DLD1 (cell line): ENCODE measurements at regions not wholly inside any gene's neighbourhood (a gene's known extent, or its start where the extent isn't known, plus 50 kb on each side); places are given as distances from the start of the nearest gene placed in this dataset.

Source experiments
- in situ Hi-C: cut with HindIII; loops from 2 replicates; pipeline ENCODE4 v1.10.0; 2017; ENCODE audit warnings: low sequenced_read_pairs

- in situ Hi-C loops: no loop called here
These were observed 63.7 kb upstream of the TPRG1 start for GRCh38 chr3:189108067-189108466.

- in situ Hi-C loops: no loop called here
These were observed 63.0 kb upstream of the TPRG1 start for GRCh38 chr3:189108735-189109134.

GRCh38 chr3:189109145-189109544, 62.6 kb upstream of the TPRG1 start:
- in situ Hi-C loops: no loop called here

- in situ Hi-C loops: no loop called here
These were observed 54.7 kb upstream of the TPRG1 start for GRCh38 chr3:189117087-189117486.

GRCh38 chr3:189118896-189119295, 52.9 kb upstream of the TPRG1 start:
- in situ Hi-C loops: no loop called here

- in situ Hi-C loops: no loop called here
These were observed 51.8 kb upstream of the TPRG1 start for GRCh38 chr3:189119950-189120349.

- in situ Hi-C loops: no loop called here
These were observed 50.7 kb upstream of the TPRG1 start for GRCh38 chr3:189121092-189121491.
